RWPE1 (cell line): ENCODE measurements at regions not wholly inside any gene's neighbourhood (a gene's known extent, or its start where the extent isn't known, plus 50 kb on each side); places are given as distances from the start of the nearest gene placed in this dataset.
"Not testable (repeated sequence)": the region's sequence is repeated elsewhere in the genome, so short reads cannot be mapped to it uniquely, and the experiment has no call there.

Source experiments
- CTCF ChIA-PET: fragments of 350-600 bp; sonication (Branson Sonifier 250); formaldehyde crosslinking; extraction: SDS; loops from one replicate; lab custom pipeline; 2021; lab: Yijun Ruan, JAX
- POLR2A ChIA-PET: fragments of 400-600 bp; formaldehyde crosslinking; extraction: SDS; loops from one replicate; lab custom pipeline; 2020; ENCODE audit warnings: antibody characterized with exemption; ENCODE audit not compliant: low non-redundant PET; lab: Yijun Ruan, JAX
- DNase-seq: peaks from one replicate; pipeline ENCODE4 v3.0.0; 2012; ENCODE audit warnings: low spot score
- H3K27ac ChIP-seq: fragments of 450-650 bp; 2 replicates; pipeline ENCODE4 v1.5.1; 2017
- CTCF ChIP-seq: fragments of 450-650 bp; conservative IDR thresholded peaks from 2 replicates; pipeline ENCODE4 v1.5.1; 2017; ENCODE audit warnings: low read depth, mild to moderate bottlenecking

DNA sequence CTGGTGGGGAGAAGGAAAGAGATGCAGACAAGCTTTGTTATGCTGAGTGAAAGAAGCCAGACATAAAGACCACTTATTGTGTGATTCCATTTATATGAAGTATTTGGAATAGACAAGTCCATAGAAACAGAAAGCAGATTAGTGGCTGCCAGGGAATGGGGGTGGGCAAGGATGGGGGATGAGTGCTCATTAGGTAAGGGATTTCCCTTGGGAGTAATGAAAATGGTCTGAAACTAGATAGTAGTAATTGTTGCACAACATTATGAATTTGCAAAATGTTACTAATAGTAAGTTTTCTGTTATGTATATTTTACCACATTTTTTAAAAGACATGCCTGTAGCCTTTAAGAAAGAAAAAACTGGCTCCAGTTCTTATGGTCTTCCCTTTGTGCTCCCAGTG lies 154.9 kb downstream of the LNPK start:
- DNase-seq: no peak
- H3K27ac ChIP-seq: no peak overlapping the region
- ChIA-PET CTCF (no interaction called here), POLR2A (no interaction called here)
- no peak for TF ChIP-seq CTCF

GRCh38 chr2:175844169-175844568 lies 157.9 kb downstream of the LNPK start:
- TF ChIP-seq CTCF: no peak
- peak; percentile 78 for DNase-seq
- POLR2A ChIA-PET: no interaction called here
- CTCF ChIA-PET: no interaction called here
- no peak overlapping the region for H3K27ac ChIP-seq

DNA sequence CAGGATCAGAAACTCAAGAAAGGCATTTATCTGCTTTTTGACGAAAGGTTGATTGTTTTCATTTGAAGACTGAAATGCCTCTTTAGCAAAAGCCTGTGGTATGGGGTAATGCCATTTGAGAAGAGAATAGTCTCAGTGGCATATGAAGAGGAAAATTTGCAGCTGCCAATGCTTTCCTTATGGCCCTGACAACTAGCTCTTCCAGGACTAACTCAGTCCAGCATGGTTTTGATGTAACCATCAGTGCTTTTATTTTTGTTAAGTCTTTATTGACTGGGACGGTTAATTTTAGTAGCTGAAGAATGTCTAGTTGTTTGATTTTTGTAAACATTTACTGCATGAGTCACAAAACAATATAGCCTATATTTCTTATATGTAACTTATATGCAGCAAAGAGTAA lies 158.4 kb downstream of the LNPK start:
- H3K27ac ChIP-seq: no peak overlapping the region
- ChIA-PET CTCF (no interaction called here), POLR2A (no interaction called here)
- TF ChIP-seq CTCF: no peak
- DNase-seq: no peak

- POLR2A ChIA-PET: no interaction called here
- DNase-seq: no peak
- TF ChIP-seq CTCF: no peak
- H3K27ac ChIP-seq: no peak overlapping the region
- CTCF ChIA-PET: interaction anchor here (0.7 kb wide), 2 partner anchors 105 to 247 kb away, joined by 3 read pairs; no protein-coding TSS in a partner anchor
Observed at GRCh38 chr2:175842996-175843395, 159.1 kb downstream of the LNPK start.

DNA sequence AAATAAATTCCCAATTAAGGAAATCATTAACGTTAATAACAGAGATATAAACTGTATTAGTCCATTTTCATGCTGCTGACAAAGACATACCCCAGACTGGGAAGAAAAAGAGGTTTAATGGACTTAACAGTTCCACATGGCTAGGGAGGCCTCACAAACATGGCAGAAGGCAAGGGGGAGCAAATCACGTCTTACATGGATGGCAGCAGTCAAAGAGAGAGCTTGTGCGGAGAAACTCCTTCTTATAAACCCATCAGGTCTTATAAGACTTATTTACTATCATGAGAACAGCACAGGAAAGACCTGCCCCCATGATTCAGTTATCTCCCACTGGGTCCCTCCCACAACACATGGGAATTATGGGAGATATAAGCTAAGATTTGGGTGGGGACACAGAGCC lies 161.3 kb downstream of the LNPK start:
- POLR2A ChIA-PET, DNase-seq, CTCF ChIA-PET, H3K27ac ChIP-seq: not testable (repeated sequence)

DNA sequence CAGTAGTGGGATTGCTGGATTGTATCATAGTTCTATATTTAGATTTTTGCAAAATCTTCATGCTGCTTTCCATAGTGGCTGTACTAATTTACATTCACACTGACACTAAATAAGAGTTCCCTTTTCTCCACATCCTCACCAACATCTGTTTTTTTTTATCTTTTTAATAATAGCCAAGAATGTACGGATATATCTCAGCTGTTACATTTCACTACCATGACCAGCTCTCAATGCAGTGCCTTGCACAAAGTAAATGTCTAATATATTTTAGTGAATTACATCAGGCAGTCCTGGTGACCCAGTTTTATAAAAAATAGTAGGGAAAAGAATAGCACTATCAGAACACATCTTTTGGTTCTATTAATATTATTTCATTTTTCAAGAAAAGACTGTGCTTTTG lies 161.8 kb downstream of the LNPK start:
- CTCF ChIA-PET: no interaction called here

GRCh38 chr2:175838979-175839378 lies 163.1 kb downstream of the LNPK start:
- TF ChIP-seq CTCF: no peak
- POLR2A ChIA-PET: no interaction called here
- no peak overlapping the region for H3K27ac ChIP-seq
- no peak for DNase-seq
- CTCF ChIA-PET: no interaction called here

More for the DNA sequence above, 161.8 kb downstream of the LNPK start:
- TF ChIP-seq CTCF: no peak
- POLR2A ChIA-PET: no interaction called here
- no peak for DNase-seq
- H3K27ac ChIP-seq: no peak overlapping the region
